H1 (cell line): ENCODE measurements at regions not wholly inside any gene's neighbourhood (a gene's known extent, or its start where the extent isn't known, plus 50 kb on each side); places are given as distances from the start of the nearest gene placed in this dataset.
A peak's percentile ranks its signal among the peaks of the same experiment; 100 is the strongest.

Source experiments
- CTBP2 ChIP-seq: IDR thresholded peaks from 2 replicates; pipeline ENCODE4 v1.7.0; 2011; ENCODE audit warnings: borderline replicate concordance, mild to moderate bottlenecking, moderate library complexity, mixed read lengths, low read length; ENCODE audit not compliant: insufficient read depth, insufficient read length
- EP300 ChIP-seq, 2 experiments: IDR thresholded peaks; 1 replicate in 1 of 2; 2 replicates in 1 of 2; pipeline ENCODE4 v1.6.1; 2011 to 2012; ENCODE audit warnings: low read depth in 2 of 2, low read length in 2 of 2, mild to moderate bottlenecking in 2 of 2, borderline replicate concordance in 1 of 2, inconsistent platforms in 1 of 2, moderate library complexity in 1 of 2
- EZH2 ChIP-seq: fragments of 200-600 bp; sonication (generic); IDR thresholded peaks from 2 replicates; pipeline ENCODE4 v1.7.1; 2012; ENCODE audit warnings: low read depth, mild to moderate bottlenecking, moderate library complexity, low read length, inconsistent platforms; ENCODE audit not compliant: severe bottlenecking
- POLR2A ChIP-seq, 2 experiments: IDR thresholded peaks; 1 replicate in 1 of 2; 2 replicates in 1 of 2; pipeline ENCODE4 v1.6.1; 2011; ENCODE audit warnings: low read depth in 2 of 2, low read length in 2 of 2, mild to moderate bottlenecking in 2 of 2; ENCODE audit errors: control extremely low read depth in 1 of 2
- POLR2AphosphoS5 ChIP-seq: IDR thresholded peaks from 2 replicates; pipeline ENCODE4 v1.6.1; 2011; ENCODE audit warnings: low read depth, low read length
- RFX5 ChIP-seq: IDR thresholded peaks from 2 replicates; pipeline ENCODE4 v1.6.1; 2011; ENCODE audit warnings: low read depth, low read length, improper control_type of control experiment, borderline replicate concordance
- RNF2 ChIP-seq: fragments of 200-900, 300-1000 bp; sonication (generic); IDR thresholded peaks from 2 replicates; pipeline ENCODE4 v1.7.1; 2016; ENCODE audit warnings: borderline replicate concordance, low read depth, mild to moderate bottlenecking, antibody characterized with exemption, low read length; ENCODE audit not compliant: poor library complexity, severe bottlenecking; ENCODE audit errors: missing control alignments
- RXRA ChIP-seq: IDR thresholded peaks from 2 replicates; pipeline ENCODE4 v1.6.1; 2011; ENCODE audit warnings: low read depth, mild to moderate bottlenecking, low read length, moderate library complexity; ENCODE audit not compliant: insufficient read depth
- SIN3A ChIP-seq, 2 experiments: IDR thresholded peaks in 1 of 2; conservative IDR thresholded peaks in 1 of 2; 2 replicates each; pipeline ENCODE4 v1.6.1; 2011 to 2012; ENCODE audit warnings: low read length in 2 of 2, improper control_type of control experiment in 1 of 2, low read depth in 1 of 2, mild to moderate bottlenecking in 1 of 2
- SRF ChIP-seq: IDR thresholded peaks from 2 replicates; pipeline ENCODE4 v1.6.1; 2011; ENCODE audit warnings: mild to moderate bottlenecking, low read depth, low read length, moderate library complexity
- TAF1 ChIP-seq: IDR thresholded peaks from 2 replicates; pipeline ENCODE4 v1.6.1; 2011; ENCODE audit warnings: mild to moderate bottlenecking, low read depth, low read length
- TF ChIP-seq, protein P1 (sequence below), 3 experiments: IDR thresholded peaks; 1 replicate in 2 of 3; 2 replicates in 1 of 3; pipeline versions ENCODE4 v1.5.1 to v1.6.1; 2011; ENCODE audit warnings: low read length in 3 of 3, mild to moderate bottlenecking in 3 of 3, inconsistent platforms in 2 of 3, low read depth in 1 of 3, moderate library complexity in 1 of 3; ENCODE audit not compliant: insufficient read depth in 1 of 3; ENCODE audit errors: control extremely low read depth in 1 of 3
- TF ChIP-seq, protein P2 (sequence below): IDR thresholded peaks from 2 replicates; pipeline ENCODE4 v1.6.1; 2011; ENCODE audit warnings: low read depth, mild to moderate bottlenecking, low read length; ENCODE audit not compliant: insufficient read depth
- TF ChIP-seq, protein P3 (sequence below): IDR thresholded peaks from 2 replicates; pipeline ENCODE4 v1.6.1; 2012; ENCODE audit warnings: low read length, inconsistent platforms

DNA sequence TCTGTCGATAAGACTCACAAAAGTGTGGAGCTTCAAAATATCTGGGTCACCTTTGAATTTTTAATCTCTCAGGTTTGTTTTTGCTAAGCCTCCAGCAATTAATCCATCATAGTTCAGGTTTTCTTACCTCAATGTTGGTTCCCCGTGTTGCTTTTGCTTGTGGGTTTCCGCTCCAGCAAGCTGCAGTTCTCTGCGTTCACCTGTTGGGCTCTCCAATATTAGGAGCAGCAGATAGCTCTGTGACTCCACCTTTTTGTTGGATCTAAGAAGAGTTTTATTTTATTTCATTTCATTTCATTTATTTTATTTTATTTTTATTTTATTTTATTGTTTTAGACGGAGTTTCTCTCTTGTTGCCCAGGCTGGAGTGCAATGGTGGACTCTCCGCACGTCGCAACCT, 335.5 kb downstream of the COL11A1 start:
- TF ChIP-seq, protein P1, sequence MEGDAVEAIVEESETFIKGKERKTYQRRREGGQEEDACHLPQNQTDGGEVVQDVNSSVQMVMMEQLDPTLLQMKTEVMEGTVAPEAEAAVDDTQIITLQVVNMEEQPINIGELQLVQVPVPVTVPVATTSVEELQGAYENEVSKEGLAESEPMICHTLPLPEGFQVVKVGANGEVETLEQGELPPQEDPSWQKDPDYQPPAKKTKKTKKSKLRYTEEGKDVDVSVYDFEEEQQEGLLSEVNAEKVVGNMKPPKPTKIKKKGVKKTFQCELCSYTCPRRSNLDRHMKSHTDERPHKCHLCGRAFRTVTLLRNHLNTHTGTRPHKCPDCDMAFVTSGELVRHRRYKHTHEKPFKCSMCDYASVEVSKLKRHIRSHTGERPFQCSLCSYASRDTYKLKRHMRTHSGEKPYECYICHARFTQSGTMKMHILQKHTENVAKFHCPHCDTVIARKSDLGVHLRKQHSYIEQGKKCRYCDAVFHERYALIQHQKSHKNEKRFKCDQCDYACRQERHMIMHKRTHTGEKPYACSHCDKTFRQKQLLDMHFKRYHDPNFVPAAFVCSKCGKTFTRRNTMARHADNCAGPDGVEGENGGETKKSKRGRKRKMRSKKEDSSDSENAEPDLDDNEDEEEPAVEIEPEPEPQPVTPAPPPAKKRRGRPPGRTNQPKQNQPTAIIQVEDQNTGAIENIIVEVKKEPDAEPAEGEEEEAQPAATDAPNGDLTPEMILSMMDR (IDR thresholded peaks at IDR 0.05; ENCODE audit: control extremely low read depth in 1 of 3, insufficient read depth in 1 of 3, low read depth in 1 of 3, low read length in 3 of 3) = peak; percentile 3 to 28 (median 17); a peak in 2 of 4 replicates
- no peak for TF ChIP-seq CTBP2
- no peak for TF ChIP-seq RNF2
- no peak for TF ChIP-seq RFX5
- no peak for TF ChIP-seq RXRA
- TF ChIP-seq EZH2 = no peak
- TF ChIP-seq SIN3A (conservative IDR thresholded peaks at IDR 0.05 in 1 of 2, IDR thresholded peaks at IDR 0.05 in 1 of 2; ENCODE audit: low read depth in 1 of 2, low read length in 2 of 2) = no peak
- TF ChIP-seq POLR2AphosphoS5 = no peak
- TF ChIP-seq EP300 (IDR thresholded peaks at IDR 0.05; ENCODE audit: borderline replicate concordance in 1 of 2, low read depth in 2 of 2, low read length in 2 of 2) = no peak
- TF ChIP-seq TAF1 = no peak
- no peak for TF ChIP-seq SRF
- TF ChIP-seq POLR2A (IDR thresholded peaks at IDR 0.05; ENCODE audit: control extremely low read depth in 1 of 2, low read depth in 2 of 2, low read length in 2 of 2) = no peak
- TF ChIP-seq, protein P2, sequence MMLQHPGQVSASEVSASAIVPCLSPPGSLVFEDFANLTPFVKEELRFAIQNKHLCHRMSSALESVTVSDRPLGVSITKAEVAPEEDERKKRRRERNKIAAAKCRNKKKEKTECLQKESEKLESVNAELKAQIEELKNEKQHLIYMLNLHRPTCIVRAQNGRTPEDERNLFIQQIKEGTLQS = no peak
- TF ChIP-seq, protein P3, sequence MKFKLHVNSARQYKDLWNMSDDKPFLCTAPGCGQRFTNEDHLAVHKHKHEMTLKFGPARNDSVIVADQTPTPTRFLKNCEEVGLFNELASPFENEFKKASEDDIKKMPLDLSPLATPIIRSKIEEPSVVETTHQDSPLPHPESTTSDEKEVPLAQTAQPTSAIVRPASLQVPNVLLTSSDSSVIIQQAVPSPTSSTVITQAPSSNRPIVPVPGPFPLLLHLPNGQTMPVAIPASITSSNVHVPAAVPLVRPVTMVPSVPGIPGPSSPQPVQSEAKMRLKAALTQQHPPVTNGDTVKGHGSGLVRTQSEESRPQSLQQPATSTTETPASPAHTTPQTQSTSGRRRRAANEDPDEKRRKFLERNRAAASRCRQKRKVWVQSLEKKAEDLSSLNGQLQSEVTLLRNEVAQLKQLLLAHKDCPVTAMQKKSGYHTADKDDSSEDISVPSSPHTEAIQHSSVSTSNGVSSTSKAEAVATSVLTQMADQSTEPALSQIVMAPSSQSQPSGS = no peak
